HepG2 (cell line): ENCODE measurements at regions not wholly inside any gene's neighbourhood (a gene's known extent, or its start where the extent isn't known, plus 50 kb on each side); places are given as distances from the start of the nearest gene placed in this dataset.

Experiments
- DR1 ChIP-seq: sonication (generic); formaldehyde crosslinking; IDR thresholded peaks from 2 replicates; pipeline ENCODE4 v1.8.0; 2021; ENCODE audit warnings: mild to moderate bottlenecking, missing genetic modification reagents, inconsistent platforms
- HMG20A ChIP-seq: IDR thresholded peaks from 2 replicates; pipeline ENCODE4 v1.6.1; 2016; ENCODE audit warnings: borderline replicate concordance
- HNRNPL ChIP-seq: fragments of 200-400 bp; formaldehyde crosslinking; IDR thresholded peaks from 2 replicates; pipeline ENCODE4 v1.6.1; 2017; ENCODE audit warnings: mild to moderate bottlenecking, low read depth, low read length
- MED8 ChIP-seq: sonication (generic); formaldehyde crosslinking; IDR thresholded peaks from 2 replicates; pipeline ENCODE4 v1.8.1; 2023; ENCODE audit warnings: mild to moderate bottlenecking, missing genetic modification reagents; ENCODE audit not compliant: insufficient replicate concordance
- SP140L ChIP-seq: sonication (generic); formaldehyde crosslinking; IDR thresholded peaks from 2 replicates; pipeline ENCODE4 v1.4.0; 2020; ENCODE audit warnings: missing genetic modification reagents, borderline replicate concordance
- ZNF124 ChIP-seq: sonication (generic); formaldehyde crosslinking; IDR thresholded peaks from 2 replicates; pipeline ENCODE4 v1.4.0; 2020; ENCODE audit warnings: missing genetic modification reagents
- ZNF207 ChIP-seq: fragments of 450-650 bp; IDR thresholded peaks from 2 replicates; pipeline ENCODE4 v1.6.1; 2016; ENCODE audit warnings: antibody characterized with exemption, borderline replicate concordance
- ZNF546 ChIP-seq: sonication (generic); formaldehyde crosslinking; conservative IDR thresholded peaks from 2 replicates; pipeline ENCODE4 v1.8.1; 2023; ENCODE audit warnings: mild to moderate bottlenecking, missing genetic modification reagents
- ZNF550 ChIP-seq: sonication (generic); formaldehyde crosslinking; IDR thresholded peaks from 2 replicates; pipeline ENCODE4 v1.4.0; 2020; ENCODE audit warnings: mild to moderate bottlenecking, missing genetic modification reagents, borderline replicate concordance
- TF ChIP-seq, protein P1 (sequence below): sonication (generic); formaldehyde crosslinking; IDR thresholded peaks from 2 replicates; pipeline ENCODE4 v1.9.0; 2021; ENCODE audit warnings: mild to moderate bottlenecking, missing genetic modification reagents
- TF ChIP-seq, protein P2 (sequence below): sonication (generic); formaldehyde crosslinking; IDR thresholded peaks from 2 replicates; pipeline ENCODE4 v1.8.0; 2022; ENCODE audit warnings: mild to moderate bottlenecking, missing genetic modification reagents; ENCODE audit not compliant: insufficient replicate concordance
- TF ChIP-seq, protein P3 (sequence below): sonication (generic); formaldehyde crosslinking; IDR thresholded peaks from 2 replicates; pipeline ENCODE4 v1.8.0; 2022; ENCODE audit warnings: mild to moderate bottlenecking, missing genetic modification reagents
- TF ChIP-seq, protein P4 (sequence below): sonication (generic); formaldehyde crosslinking; IDR thresholded peaks from 2 replicates; pipeline ENCODE4 v1.4.0; 2020; ENCODE audit warnings: missing genetic modification reagents
- TF ChIP-seq, protein P5 (sequence below), 2 experiments: sonication (generic) in 1 of 2; formaldehyde crosslinking in 1 of 2; IDR thresholded peaks; 2 replicates each; pipeline versions ENCODE4 v1.4.0 to v1.6.1; 2018 to 2020; ENCODE audit warnings: missing genetic modification reagents in 2 of 2, borderline replicate concordance in 1 of 2, low read depth in 1 of 2, mild to moderate bottlenecking in 1 of 2, missing biosample characterization in 1 of 2

DNA sequence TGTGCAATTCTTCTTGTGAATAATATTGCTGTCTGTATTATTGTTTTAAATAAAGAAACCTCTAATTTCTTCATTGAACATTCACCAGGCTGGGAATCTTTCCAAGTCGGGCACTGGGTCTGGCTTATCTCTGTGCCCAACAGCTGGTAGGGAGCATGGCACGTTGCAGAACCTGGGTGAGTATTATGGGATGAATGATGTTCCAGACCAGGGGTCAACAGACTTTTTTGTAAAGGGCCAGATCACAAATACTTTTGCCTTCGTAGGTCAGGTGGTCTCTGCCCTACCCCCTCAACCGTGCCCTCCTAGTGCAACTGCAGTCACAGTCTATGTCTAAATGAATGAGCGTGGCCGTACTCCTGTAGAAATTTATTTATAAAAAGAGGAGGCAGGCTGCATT, 81.6 kb upstream of the FOXQ1 start (continued):
- TF ChIP-seq, protein P1, sequence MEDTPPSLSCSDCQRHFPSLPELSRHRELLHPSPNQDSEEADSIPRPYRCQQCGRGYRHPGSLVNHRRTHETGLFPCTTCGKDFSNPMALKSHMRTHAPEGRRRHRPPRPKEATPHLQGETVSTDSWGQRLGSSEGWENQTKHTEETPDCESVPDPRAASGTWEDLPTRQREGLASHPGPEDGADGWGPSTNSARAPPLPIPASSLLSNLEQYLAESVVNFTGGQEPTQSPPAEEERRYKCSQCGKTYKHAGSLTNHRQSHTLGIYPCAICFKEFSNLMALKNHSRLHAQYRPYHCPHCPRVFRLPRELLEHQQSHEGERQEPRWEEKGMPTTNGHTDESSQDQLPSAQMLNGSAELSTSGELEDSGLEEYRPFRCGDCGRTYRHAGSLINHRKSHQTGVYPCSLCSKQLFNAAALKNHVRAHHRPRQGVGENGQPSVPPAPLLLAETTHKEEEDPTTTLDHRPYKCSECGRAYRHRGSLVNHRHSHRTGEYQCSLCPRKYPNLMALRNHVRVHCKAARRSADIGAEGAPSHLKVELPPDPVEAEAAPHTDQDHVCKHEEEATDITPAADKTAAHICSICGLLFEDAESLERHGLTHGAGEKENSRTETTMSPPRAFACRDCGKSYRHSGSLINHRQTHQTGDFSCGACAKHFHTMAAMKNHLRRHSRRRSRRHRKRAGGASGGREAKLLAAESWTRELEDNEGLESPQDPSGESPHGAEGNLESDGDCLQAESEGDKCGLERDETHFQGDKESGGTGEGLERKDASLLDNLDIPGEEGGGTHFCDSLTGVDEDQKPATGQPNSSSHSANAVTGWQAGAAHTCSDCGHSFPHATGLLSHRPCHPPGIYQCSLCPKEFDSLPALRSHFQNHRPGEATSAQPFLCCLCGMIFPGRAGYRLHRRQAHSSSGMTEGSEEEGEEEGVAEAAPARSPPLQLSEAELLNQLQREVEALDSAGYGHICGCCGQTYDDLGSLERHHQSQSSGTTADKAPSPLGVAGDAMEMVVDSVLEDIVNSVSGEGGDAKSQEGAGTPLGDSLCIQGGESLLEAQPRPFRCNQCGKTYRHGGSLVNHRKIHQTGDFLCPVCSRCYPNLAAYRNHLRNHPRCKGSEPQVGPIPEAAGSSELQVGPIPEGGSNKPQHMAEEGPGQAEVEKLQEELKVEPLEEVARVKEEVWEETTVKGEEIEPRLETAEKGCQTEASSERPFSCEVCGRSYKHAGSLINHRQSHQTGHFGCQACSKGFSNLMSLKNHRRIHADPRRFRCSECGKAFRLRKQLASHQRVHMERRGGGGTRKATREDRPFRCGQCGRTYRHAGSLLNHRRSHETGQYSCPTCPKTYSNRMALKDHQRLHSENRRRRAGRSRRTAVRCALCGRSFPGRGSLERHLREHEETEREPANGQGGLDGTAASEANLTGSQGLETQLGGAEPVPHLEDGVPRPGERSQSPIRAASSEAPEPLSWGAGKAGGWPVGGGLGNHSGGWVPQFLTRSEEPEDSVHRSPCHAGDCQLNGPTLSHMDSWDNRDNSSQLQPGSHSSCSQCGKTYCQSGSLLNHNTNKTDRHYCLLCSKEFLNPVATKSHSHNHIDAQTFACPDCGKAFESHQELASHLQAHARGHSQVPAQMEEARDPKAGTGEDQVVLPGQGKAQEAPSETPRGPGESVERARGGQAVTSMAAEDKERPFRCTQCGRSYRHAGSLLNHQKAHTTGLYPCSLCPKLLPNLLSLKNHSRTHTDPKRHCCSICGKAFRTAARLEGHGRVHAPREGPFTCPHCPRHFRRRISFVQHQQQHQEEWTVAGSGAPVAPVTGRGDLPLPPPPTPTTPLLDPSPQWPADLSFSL (CRISPR knock-in tag), result no peak
- TF ChIP-seq, protein P2, sequence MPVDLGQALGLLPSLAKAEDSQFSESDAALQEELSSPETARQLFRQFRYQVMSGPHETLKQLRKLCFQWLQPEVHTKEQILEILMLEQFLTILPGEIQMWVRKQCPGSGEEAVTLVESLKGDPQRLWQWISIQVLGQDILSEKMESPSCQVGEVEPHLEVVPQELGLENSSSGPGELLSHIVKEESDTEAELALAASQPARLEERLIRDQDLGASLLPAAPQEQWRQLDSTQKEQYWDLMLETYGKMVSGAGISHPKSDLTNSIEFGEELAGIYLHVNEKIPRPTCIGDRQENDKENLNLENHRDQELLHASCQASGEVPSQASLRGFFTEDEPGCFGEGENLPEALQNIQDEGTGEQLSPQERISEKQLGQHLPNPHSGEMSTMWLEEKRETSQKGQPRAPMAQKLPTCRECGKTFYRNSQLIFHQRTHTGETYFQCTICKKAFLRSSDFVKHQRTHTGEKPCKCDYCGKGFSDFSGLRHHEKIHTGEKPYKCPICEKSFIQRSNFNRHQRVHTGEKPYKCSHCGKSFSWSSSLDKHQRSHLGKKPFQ, result no peak
- TF ChIP-seq, protein P3, sequence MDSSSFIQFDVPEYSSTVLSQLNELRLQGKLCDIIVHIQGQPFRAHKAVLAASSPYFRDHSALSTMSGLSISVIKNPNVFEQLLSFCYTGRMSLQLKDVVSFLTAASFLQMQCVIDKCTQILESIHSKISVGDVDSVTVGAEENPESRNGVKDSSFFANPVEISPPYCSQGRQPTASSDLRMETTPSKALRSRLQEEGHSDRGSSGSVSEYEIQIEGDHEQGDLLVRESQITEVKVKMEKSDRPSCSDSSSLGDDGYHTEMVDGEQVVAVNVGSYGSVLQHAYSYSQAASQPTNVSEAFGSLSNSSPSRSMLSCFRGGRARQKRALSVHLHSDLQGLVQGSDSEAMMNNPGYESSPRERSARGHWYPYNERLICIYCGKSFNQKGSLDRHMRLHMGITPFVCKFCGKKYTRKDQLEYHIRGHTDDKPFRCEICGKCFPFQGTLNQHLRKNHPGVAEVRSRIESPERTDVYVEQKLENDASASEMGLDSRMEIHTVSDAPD (CRISPR knock-in tag), result no peak
- TF ChIP-seq DR1 (CRISPR knock-in tag) (no peak), SP140L (no peak), ZNF546 (CRISPR knock-in tag) (no peak), HNRNPL (peak; percentile 81; the same call in 1 of the 2 replicates), ZNF207 (no peak), ZNF124 (CRISPR knock-in tag) (peak; percentile 4; the same call in 1 of the 2 replicates), ZNF550 (CRISPR knock-in tag) (no peak), MED8 (CRISPR knock-in tag) (no peak), HMG20A (CRISPR knock-in tag) (no peak)
- TF ChIP-seq, protein P4, sequence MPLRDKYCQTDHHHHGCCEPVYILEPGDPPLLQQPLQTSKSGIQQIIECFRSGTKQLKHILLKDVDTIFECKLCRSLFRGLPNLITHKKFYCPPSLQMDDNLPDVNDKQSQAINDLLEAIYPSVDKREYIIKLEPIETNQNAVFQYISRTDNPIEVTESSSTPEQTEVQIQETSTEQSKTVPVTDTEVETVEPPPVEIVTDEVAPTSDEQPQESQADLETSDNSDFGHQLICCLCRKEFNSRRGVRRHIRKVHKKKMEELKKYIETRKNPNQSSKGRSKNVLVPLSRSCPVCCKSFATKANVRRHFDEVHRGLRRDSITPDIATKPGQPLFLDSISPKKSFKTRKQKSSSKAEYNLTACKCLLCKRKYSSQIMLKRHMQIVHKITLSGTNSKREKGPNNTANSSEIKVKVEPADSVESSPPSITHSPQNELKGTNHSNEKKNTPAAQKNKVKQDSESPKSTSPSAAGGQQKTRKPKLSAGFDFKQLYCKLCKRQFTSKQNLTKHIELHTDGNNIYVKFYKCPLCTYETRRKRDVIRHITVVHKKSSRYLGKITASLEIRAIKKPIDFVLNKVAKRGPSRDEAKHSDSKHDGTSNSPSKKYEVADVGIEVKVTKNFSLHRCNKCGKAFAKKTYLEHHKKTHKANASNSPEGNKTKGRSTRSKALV (CRISPR knock-in tag), result peak; percentile 7; the same call in 1 of the 2 replicates
- TF ChIP-seq, protein P5, sequence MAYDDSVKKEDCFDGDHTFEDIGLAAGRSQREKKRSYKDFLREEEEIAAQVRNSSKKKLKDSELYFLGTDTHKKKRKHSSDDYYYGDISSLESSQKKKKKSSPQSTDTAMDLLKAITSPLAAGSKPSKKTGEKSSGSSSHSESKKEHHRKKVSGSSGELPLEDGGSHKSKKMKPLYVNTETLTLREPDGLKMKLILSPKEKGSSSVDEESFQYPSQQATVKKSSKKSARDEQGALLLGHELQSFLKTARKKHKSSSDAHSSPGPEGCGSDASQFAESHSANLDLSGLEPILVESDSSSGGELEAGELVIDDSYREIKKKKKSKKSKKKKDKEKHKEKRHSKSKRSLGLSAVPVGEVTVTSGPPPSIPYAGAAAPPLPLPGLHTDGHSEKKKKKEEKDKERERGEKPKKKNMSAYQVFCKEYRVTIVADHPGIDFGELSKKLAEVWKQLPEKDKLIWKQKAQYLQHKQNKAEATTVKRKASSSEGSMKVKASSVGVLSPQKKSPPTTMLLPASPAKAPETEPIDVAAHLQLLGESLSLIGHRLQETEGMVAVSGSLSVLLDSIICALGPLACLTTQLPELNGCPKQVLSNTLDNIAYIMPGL (CRISPR knock-in tag; IDR thresholded peaks at IDR 0.05; ENCODE audit: borderline replicate concordance in 1 of 2, low read depth in 1 of 2), result no peak
